ENCODE measurements at regions not wholly inside any gene's neighbourhood (a gene's known extent, or its start where the extent isn't known, plus 50 kb on each side); places are given as distances from the start of the nearest gene placed in this dataset.

DNA sequence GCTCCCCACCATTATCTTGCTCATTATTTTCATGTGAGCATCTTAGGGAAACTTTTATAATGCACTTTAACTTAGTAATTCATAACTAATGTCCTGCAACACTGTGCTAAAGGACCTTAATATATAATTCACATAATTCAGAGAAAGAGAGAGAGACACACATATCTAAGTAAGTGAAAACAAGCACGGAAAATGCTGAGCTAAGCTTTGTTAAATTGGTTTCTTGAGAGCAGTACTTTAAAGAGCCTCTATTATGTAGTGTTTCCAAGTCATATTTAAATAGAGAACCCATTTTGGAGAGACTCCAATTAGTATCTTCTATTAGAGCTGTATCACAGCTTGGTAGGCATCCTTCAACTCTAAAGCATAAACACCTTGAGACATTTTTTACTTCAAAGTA lies 354.1 kb upstream of the SOX14 start:
- Histone ChIP-seq H2AFZ (ENCODE audit: low read length) (no peak overlapping the region), H3K36me3 (ENCODE audit: insufficient read depth, low read length) (no peaks in the 10 kb centered on the region), H3K79me2 (ENCODE audit: insufficient read depth, low read depth, low read length) (no peaks in the 10 kb centered on the region), H3K4me1 (ENCODE audit: insufficient read depth, low read length, poor library complexity, severe bottlenecking) (no peaks in the 10 kb centered on the region), H3K4me2 (ENCODE audit: low read length) (no peak overlapping the region), H3K27ac (ENCODE audit: low read depth, low read length, poor library complexity, severe bottlenecking) (no peak overlapping the region), H3K9me2 (ENCODE audit: insufficient read depth, low read length) (no peaks in the 10 kb centered on the region), H4K20me1 (ENCODE audit: insufficient read depth, low read length) (no peaks in the 10 kb centered on the region), H3K4me3 (ENCODE audit: low read depth, low read length, poor library complexity, severe bottlenecking) (no peak overlapping the region), H3K9me3 (ENCODE audit: low read length) (no peaks in the 10 kb centered on the region)
- TF ChIP-seq, protein P1, sequence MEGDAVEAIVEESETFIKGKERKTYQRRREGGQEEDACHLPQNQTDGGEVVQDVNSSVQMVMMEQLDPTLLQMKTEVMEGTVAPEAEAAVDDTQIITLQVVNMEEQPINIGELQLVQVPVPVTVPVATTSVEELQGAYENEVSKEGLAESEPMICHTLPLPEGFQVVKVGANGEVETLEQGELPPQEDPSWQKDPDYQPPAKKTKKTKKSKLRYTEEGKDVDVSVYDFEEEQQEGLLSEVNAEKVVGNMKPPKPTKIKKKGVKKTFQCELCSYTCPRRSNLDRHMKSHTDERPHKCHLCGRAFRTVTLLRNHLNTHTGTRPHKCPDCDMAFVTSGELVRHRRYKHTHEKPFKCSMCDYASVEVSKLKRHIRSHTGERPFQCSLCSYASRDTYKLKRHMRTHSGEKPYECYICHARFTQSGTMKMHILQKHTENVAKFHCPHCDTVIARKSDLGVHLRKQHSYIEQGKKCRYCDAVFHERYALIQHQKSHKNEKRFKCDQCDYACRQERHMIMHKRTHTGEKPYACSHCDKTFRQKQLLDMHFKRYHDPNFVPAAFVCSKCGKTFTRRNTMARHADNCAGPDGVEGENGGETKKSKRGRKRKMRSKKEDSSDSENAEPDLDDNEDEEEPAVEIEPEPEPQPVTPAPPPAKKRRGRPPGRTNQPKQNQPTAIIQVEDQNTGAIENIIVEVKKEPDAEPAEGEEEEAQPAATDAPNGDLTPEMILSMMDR (conservative IDR thresholded peaks at IDR 0.05; ENCODE audit: low read length) = no peak
- TF ChIP-seq EZH2phosphoT487 (IDR thresholded peaks at IDR 0.05; ENCODE audit: borderline replicate concordance, low read depth, low read length) = no peak
- BruUV-seq (replicated peaks) = no TSS peak
- ChIA-PET CTCF (ENCODE audit: unreplicated experiment) (no interaction called here), POLR2A (no interaction called here)
- intact Hi-C loops (cut with micrococcal nuclease; ENCODE audit: unreplicated experiment) = no loop called here
- no peak for DNase-seq (ENCODE audit: low spot score)

DNA sequence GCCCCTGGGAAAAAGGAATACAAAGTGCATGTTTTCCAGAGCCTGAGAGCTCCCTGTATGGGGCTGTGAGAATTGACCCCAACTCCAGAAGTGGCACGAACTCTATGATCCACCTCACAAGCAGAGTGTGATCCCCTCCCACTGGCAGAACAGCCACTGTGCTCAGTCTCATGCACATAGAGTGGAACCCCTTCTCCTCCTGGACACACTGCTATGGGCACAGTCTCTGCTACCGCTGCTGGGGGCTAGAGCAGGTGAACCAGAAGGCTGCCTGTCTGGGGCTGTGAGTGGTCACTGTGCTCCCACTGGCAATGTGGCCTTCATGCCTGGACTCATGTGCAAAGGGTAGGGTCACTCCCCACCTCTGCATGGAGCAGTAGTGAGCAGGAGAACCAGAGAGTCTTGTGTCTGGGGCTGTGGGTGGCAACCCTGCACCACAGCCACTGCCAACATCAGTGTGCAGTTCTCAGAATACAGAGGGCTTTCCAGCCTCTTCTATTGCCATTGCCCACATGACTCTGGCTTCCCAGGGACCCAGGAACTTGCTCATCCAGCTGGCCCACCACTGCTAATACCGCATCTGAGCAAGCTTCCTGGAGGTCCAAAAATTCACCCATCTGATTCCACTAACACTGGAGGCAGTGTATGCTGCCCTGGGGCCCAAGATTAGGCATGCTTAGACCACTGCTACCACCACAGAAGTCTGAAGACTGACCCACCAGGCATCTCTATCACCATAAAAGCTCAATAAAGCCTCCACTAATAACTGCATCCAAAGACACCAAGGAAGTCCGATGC lies 343.7 kb upstream of the SOX14 start:
- ChIA-PET POLR2A (no interaction called here), CTCF (ENCODE audit: unreplicated experiment) (no interaction called here)
- Histone ChIP-seq H3K9me3 (ENCODE audit: low read length) (no peaks in the 10 kb centered on the region), H4K20me1 (ENCODE audit: insufficient read depth, low read length) (no peaks in the 10 kb centered on the region), H3K4me2 (ENCODE audit: low read length) (no peak overlapping the region), H3K4me3 (ENCODE audit: low read depth, low read length, poor library complexity, severe bottlenecking) (no peak overlapping the region), H3K9me2 (ENCODE audit: insufficient read depth, low read length) (no peaks in the 10 kb centered on the region), H3K36me3 (ENCODE audit: insufficient read depth, low read length) (no peaks in the 10 kb centered on the region), H3K4me1 (ENCODE audit: insufficient read depth, low read length, poor library complexity, severe bottlenecking) (no peaks in the 10 kb centered on the region), H3K27ac (ENCODE audit: low read depth, low read length, poor library complexity, severe bottlenecking) (no peak overlapping the region), H3K79me2 (ENCODE audit: insufficient read depth, low read depth, low read length) (no peaks in the 10 kb centered on the region), H2AFZ (ENCODE audit: low read length) (no peak overlapping the region)
- no peak for DNase-seq (ENCODE audit: low spot score)
- intact Hi-C loops (cut with micrococcal nuclease; ENCODE audit: unreplicated experiment) = no loop called here
- BruUV-seq (replicated peaks) = no TSS peak
- no peak for TF ChIP-seq EZH2phosphoT487 (IDR thresholded peaks at IDR 0.05; ENCODE audit: borderline replicate concordance, low read depth, low read length)
- TF ChIP-seq, protein P1 (conservative IDR thresholded peaks at IDR 0.05; ENCODE audit: low read length) = no peak

DNA sequence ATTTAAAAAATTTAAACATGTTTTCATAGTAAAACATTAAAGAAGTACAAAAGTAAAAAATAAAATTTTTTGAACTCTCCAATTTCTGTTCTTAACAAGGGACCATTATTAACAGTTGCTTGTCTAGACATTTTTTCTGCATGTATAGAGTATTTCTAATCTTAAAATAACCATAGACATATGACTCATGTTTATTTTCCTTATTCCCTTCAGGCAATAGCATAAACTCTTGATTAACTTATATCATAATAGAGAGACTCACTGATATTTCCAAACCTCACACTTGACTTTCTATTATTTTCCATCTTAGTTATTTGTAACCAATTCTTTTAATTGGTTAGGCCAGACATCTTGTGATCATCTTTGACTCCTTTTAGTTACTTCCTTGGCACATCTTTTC lies 325.6 kb upstream of the SOX14 start:
- H4K20me1 ChIP-seq (ENCODE audit: insufficient read depth, low read length) = no peaks in the 10 kb centered on the region
- no peaks in the 10 kb centered on the region for H3K36me3 ChIP-seq (ENCODE audit: insufficient read depth, low read length)
- no TSS peak for BruUV-seq (replicated peaks)
- no peak overlapping the region for H3K4me2 ChIP-seq (ENCODE audit: low read length)
- DNase-seq (ENCODE audit: low spot score) = no peak
- intact Hi-C loops (cut with micrococcal nuclease; ENCODE audit: unreplicated experiment) = no loop called here
- H3K79me2 ChIP-seq (ENCODE audit: insufficient read depth, low read depth, low read length) = no peaks in the 10 kb centered on the region
- H2AFZ ChIP-seq (ENCODE audit: low read length) = no peak overlapping the region
- POLR2A ChIA-PET = no interaction called here
- no peak overlapping the region for H3K4me3 ChIP-seq (ENCODE audit: low read depth, low read length, poor library complexity, severe bottlenecking)
- H3K27ac ChIP-seq (ENCODE audit: low read depth, low read length, poor library complexity, severe bottlenecking) = no peak overlapping the region
- CTCF ChIA-PET (ENCODE audit: unreplicated experiment) = no interaction called here
- H3K9me3 ChIP-seq (ENCODE audit: low read length) = no peaks in the 10 kb centered on the region
- H3K9me2 ChIP-seq (ENCODE audit: insufficient read depth, low read length) = no peaks in the 10 kb centered on the region
- TF ChIP-seq EZH2phosphoT487 (IDR thresholded peaks at IDR 0.05; ENCODE audit: borderline replicate concordance, low read depth, low read length) = no peak
- H3K4me1 ChIP-seq (ENCODE audit: insufficient read depth, low read length, poor library complexity, severe bottlenecking) = no peaks in the 10 kb centered on the region
